ENCODE measurements at regions not wholly inside any gene's neighbourhood (a gene's known extent, or its start where the extent isn't known, plus 50 kb on each side); places are given as distances from the start of the nearest gene placed in this dataset.

- TF ChIP-seq TAF1 (IDR thresholded peaks at IDR 0.05; ENCODE audit: borderline replicate concordance, insufficient read depth, low read length): no peak
- TF ChIP-seq, protein P1, sequence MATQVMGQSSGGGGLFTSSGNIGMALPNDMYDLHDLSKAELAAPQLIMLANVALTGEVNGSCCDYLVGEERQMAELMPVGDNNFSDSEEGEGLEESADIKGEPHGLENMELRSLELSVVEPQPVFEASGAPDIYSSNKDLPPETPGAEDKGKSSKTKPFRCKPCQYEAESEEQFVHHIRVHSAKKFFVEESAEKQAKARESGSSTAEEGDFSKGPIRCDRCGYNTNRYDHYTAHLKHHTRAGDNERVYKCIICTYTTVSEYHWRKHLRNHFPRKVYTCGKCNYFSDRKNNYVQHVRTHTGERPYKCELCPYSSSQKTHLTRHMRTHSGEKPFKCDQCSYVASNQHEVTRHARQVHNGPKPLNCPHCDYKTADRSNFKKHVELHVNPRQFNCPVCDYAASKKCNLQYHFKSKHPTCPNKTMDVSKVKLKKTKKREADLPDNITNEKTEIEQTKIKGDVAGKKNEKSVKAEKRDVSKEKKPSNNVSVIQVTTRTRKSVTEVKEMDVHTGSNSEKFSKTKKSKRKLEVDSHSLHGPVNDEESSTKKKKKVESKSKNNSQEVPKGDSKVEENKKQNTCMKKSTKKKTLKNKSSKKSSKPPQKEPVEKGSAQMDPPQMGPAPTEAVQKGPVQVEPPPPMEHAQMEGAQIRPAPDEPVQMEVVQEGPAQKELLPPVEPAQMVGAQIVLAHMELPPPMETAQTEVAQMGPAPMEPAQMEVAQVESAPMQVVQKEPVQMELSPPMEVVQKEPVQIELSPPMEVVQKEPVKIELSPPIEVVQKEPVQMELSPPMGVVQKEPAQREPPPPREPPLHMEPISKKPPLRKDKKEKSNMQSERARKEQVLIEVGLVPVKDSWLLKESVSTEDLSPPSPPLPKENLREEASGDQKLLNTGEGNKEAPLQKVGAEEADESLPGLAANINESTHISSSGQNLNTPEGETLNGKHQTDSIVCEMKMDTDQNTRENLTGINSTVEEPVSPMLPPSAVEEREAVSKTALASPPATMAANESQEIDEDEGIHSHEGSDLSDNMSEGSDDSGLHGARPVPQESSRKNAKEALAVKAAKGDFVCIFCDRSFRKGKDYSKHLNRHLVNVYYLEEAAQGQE (IDR thresholded peaks at IDR 0.05; ENCODE audit: insufficient read depth in 1 of 2, low read depth in 2 of 2, low read length in 2 of 2): no peak
- no peak for TF ChIP-seq FOXP2 (optimal IDR thresholded peaks at IDR 0.05; ENCODE audit: borderline replicate concordance, extremely low read depth, extremely low read length, insufficient read depth)
- no peak for TF ChIP-seq POLR2AphosphoS5 (IDR thresholded peaks at IDR 0.05; ENCODE audit: low read depth, low read length)
- no peak for TF ChIP-seq SIN3A (IDR thresholded peaks at IDR 0.05; ENCODE audit: borderline replicate concordance, insufficient read depth, low read length)
Measured at GRCh38 chr13:99756281-99756680, 215.3 kb downstream of the ZIC5 start.

- TF ChIP-seq SIN3A (IDR thresholded peaks at IDR 0.05; ENCODE audit: borderline replicate concordance, insufficient read depth, low read length) (no peak), FOXP2 (optimal IDR thresholded peaks at IDR 0.05; ENCODE audit: borderline replicate concordance, extremely low read depth, extremely low read length, insufficient read depth) (no peak)
- TF ChIP-seq, protein P1 (IDR thresholded peaks at IDR 0.05; ENCODE audit: insufficient read depth in 1 of 2, low read depth in 2 of 2, low read length in 2 of 2): no peak
Measured at GRCh38 chr13:99752373-99752772, 219.2 kb downstream of the ZIC5 start.

GRCh38 chr13:99751517-99752199, 219.9 kb downstream of the ZIC5 start:
- TF ChIP-seq SIN3A (IDR thresholded peaks at IDR 0.05; ENCODE audit: borderline replicate concordance, insufficient read depth, low read length) (no peak), POLR2AphosphoS5 (IDR thresholded peaks at IDR 0.05; ENCODE audit: low read depth, low read length) (no peak), FOXP2 (optimal IDR thresholded peaks at IDR 0.05; ENCODE audit: borderline replicate concordance, extremely low read depth, extremely low read length, insufficient read depth) (no peak), TAF1 (IDR thresholded peaks at IDR 0.05; ENCODE audit: borderline replicate concordance, insufficient read depth, low read length) (no peak)
- TF ChIP-seq, protein P1 (IDR thresholded peaks at IDR 0.05; ENCODE audit: insufficient read depth in 1 of 2, low read depth in 2 of 2, low read length in 2 of 2): no peak

DNA sequence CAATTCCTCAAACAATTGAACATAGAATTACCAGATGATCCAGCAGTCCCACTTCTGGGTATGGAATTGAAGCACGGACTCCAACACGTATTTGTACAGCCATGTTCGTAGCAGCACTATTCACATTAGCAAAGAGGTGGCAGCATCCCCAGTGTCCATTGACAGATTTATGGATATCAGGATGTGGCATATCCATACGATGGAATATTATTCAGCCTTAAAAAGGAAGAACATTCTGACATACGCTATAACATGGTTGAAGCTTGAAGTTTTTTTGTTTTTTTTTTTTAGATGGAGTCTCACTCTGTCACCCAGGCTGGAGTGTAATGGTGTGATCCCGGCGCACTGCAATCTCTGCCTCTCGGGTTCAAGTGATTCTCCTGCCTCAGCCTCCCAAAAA, 220.6 kb downstream of the ZIC5 start:
- TF ChIP-seq FOXP2 (optimal IDR thresholded peaks at IDR 0.05; ENCODE audit: borderline replicate concordance, extremely low read depth, extremely low read length, insufficient read depth) (no peak), TAF1 (IDR thresholded peaks at IDR 0.05; ENCODE audit: borderline replicate concordance, insufficient read depth, low read length) (no peak), SIN3A (IDR thresholded peaks at IDR 0.05; ENCODE audit: borderline replicate concordance, insufficient read depth, low read length) (no peak), POLR2AphosphoS5 (IDR thresholded peaks at IDR 0.05; ENCODE audit: low read depth, low read length) (no peak)
- TF ChIP-seq, protein P1 (IDR thresholded peaks at IDR 0.05; ENCODE audit: insufficient read depth in 1 of 2, low read depth in 2 of 2, low read length in 2 of 2): no peak

All from PFSK-1 (cell line).